ACHN (cell line): ENCODE measurements at regions not wholly inside any gene's neighbourhood (a gene's known extent, or its start where the extent isn't known, plus 50 kb on each side); places are given as distances from the start of the nearest gene placed in this dataset.

ENCODE experiments used
- DNase-seq: peaks from one replicate; pipeline ENCODE4 v3.0.0-alpha.2; 2015
- in situ Hi-C: cut with HindIII; loops from 2 replicates; pipeline ENCODE4 v1.10.0; 2017; ENCODE audit warnings: low sequenced_read_pairs, low pct_ligation_motif_present, low pct_unique_long_range_greater_than_20kb

- no peak for DNase-seq
- in situ Hi-C loops: no loop called here
Observed at GRCh38 chr17:79243996-79244395, 169.4 kb downstream of the ENGASE start.

GRCh38 chr17:79243603-79243990 lies 169.0 kb downstream of the ENGASE start:
- DNase-seq: no peak
- in situ Hi-C loops: no loop called here

GRCh38 chr17:79242873-79243602 lies 168.4 kb downstream of the ENGASE start:
- DNase-seq: no peak
- in situ Hi-C loops: no loop called here

GRCh38 chr17:79242393-79242792 lies 167.8 kb downstream of the ENGASE start:
- no peak for DNase-seq
- in situ Hi-C loops: no loop called here

- DNase-seq: no peak
- in situ Hi-C loops: no loop called here
Observed at GRCh38 chr17:79241616-79242015, 167.0 kb downstream of the ENGASE start.

- DNase-seq: no peak
- in situ Hi-C loops: no loop called here
Observed at GRCh38 chr17:79239205-79239604, 164.6 kb downstream of the ENGASE start.

- in situ Hi-C loops: no loop called here
- DNase-seq: no peak
Observed at GRCh38 chr17:79237448-79238053, 162.9 kb downstream of the ENGASE start.

GRCh38 chr17:79235808-79236207 lies 161.2 kb downstream of the ENGASE start:
- DNase-seq: no peak
- in situ Hi-C loops: no loop called here

GRCh38 chr17:79233916-79234551 lies 159.4 kb downstream of the ENGASE start:
- in situ Hi-C loops: loop anchor here (5.0 kb wide), 1 partner anchor 68 kb away; no protein-coding TSS in a partner anchor
- no peak for DNase-seq

GRCh38 chr17:79232957-79233356 lies 158.3 kb downstream of the ENGASE start:
- in situ Hi-C loops: loop anchor here (5.0 kb wide), 1 partner anchor 69 kb away; no protein-coding TSS in a partner anchor
- no peak for DNase-seq

- DNase-seq: no peak
- in situ Hi-C loops: loop anchor here (5.0 kb wide), 1 partner anchor 70 kb away; no protein-coding TSS in a partner anchor
Observed at GRCh38 chr17:79231766-79232287, 157.2 kb downstream of the ENGASE start.

GRCh38 chr17:79230576-79230975 lies 156.0 kb downstream of the ENGASE start:
- in situ Hi-C loops: loop anchor here (5.0 kb wide), 1 partner anchor 72 kb away; no protein-coding TSS in a partner anchor
- no peak for DNase-seq

- in situ Hi-C loops: no loop called here
Observed at GRCh38 chr17:79226037-79226436, 151.4 kb downstream of the ENGASE start.

GRCh38 chr17:79224903-79225302 lies 150.3 kb downstream of the ENGASE start:
- DNase-seq: no peak

More at GRCh38 chr17:79226037-79226436, 151.4 kb downstream of the ENGASE start:
- DNase-seq: no peak

GRCh38 chr17:79224476-79224875 lies 149.9 kb downstream of the ENGASE start:
- no peak for DNase-seq
- in situ Hi-C loops: no loop called here

More at GRCh38 chr17:79224903-79225302, 150.3 kb downstream of the ENGASE start:
- in situ Hi-C loops: no loop called here

- no peak for DNase-seq
- in situ Hi-C loops: no loop called here
Observed at GRCh38 chr17:79223953-79224352, 149.3 kb downstream of the ENGASE start.

- in situ Hi-C loops: no loop called here
- DNase-seq: no peak
Observed at GRCh38 chr17:79223471-79223870, 148.8 kb downstream of the ENGASE start.

GRCh38 chr17:79221597-79221996 lies 147.0 kb downstream of the ENGASE start:
- in situ Hi-C loops: no loop called here
- DNase-seq: no peak

GRCh38 chr17:79220713-79221291 lies 146.2 kb downstream of the ENGASE start:
- DNase-seq: no peak
- in situ Hi-C loops: no loop called here
